Activated naive CD4-positive, alpha-beta T cell treated with anti-CD3 and anti-CD28 coated beads, Interleukin-2, amount 50 U/mL, for 24 hours (primary cell): ENCODE measurements at regions not wholly inside any gene's neighbourhood (a gene's known extent, or its start where the extent isn't known, plus 50 kb on each side); places are given as distances from the start of the nearest gene placed in this dataset.

Source experiments
- H3K27ac Mint-ChIP-seq: one replicate; pipeline ENCODE4 v1.8.0; 2021; ENCODE audit warnings: mild to moderate bottlenecking, mixed read lengths
- H3K27me3 Mint-ChIP-seq: one replicate; pipeline ENCODE4 v1.8.0; 2021; ENCODE audit warnings: mixed read lengths
- H3K36me3 Mint-ChIP-seq: one replicate; pipeline ENCODE4 v1.8.0; 2021; ENCODE audit warnings: mixed read lengths
- H3K4me1 Mint-ChIP-seq: one replicate; pipeline ENCODE4 v1.8.0; 2021; ENCODE audit warnings: mixed read lengths
- H3K4me3 Mint-ChIP-seq: one replicate; pipeline ENCODE4 v1.8.0; 2021; ENCODE audit warnings: mild to moderate bottlenecking, mixed read lengths
- H3K9me3 Mint-ChIP-seq: one replicate; pipeline ENCODE4 v1.8.0; 2021; ENCODE audit warnings: mixed read lengths

DNA sequence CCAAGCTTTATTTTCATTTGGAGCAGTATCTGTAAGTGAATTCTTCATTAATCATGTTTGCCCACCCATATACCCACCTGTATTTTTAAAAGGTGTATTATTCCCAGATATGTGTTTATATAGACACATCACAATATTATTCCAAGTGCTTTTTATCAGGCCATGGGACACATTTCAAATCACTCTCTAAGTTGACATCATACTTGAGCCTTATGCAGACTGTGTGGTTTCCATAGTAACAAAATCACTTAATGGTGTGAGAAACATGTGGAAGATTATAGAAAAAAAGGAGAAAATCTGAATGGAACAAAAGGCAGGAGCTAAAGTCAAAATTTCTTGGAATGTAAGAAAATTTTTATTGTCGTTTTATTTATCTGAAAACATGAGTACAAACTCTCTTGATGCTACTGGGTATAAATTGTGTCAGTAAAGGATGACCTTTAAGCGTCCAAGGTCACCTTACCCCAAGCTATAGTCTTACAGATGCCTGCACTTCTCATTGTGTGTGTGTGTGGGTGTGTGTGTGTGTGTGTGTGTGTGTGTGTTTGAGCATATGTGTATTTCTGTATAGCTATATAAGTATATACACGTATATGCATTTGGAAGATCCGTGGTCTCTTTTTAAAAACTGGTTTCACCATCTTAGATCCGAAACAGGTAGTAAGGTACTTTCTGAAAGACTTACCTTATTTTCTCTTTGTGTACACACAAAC, 79.8 kb upstream of the CCN6 start:
- Mint-ChIP-seq H3K36me3 (peaks cover 6% of the 10 kb centered on the region), H3K27ac (peak overlapping the region; percentile 97), H3K4me1 (peaks cover 88% of the 10 kb centered on the region), H3K27me3 (no peaks in the 10 kb centered on the region), H3K4me3 (peak overlapping the region; percentile 69), H3K9me3 (peaks cover 4% of the 10 kb centered on the region)

DNA sequence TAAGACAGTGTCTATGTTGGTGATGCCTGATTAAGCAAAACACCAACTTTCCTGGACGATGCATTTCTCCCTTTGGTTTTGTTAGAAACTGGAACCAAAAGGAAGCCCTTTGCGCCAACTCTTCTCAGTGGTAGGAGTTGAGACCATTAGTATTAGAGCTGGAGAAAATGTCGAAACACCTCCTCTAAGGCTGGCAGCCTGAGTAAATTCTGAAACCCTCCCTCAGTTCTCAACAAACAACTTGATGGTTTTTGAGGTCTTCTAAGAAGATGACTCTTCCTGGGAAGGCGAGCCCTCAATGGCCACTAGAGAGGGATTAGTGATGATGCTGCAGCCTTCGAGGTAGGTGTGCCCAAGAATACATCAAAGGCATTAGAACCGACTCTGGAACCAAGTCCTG, 78.4 kb upstream of the CCN6 start:
- Mint-ChIP-seq H3K4me1 (peaks cover 100% of the 10 kb centered on the region), H3K27ac (peak overlapping the region; percentile 91), H3K9me3 (no peaks in the 10 kb centered on the region), H3K4me3 (no peak overlapping the region), H3K27me3 (no peaks in the 10 kb centered on the region), H3K36me3 (peaks cover 6% of the 10 kb centered on the region)

DNA sequence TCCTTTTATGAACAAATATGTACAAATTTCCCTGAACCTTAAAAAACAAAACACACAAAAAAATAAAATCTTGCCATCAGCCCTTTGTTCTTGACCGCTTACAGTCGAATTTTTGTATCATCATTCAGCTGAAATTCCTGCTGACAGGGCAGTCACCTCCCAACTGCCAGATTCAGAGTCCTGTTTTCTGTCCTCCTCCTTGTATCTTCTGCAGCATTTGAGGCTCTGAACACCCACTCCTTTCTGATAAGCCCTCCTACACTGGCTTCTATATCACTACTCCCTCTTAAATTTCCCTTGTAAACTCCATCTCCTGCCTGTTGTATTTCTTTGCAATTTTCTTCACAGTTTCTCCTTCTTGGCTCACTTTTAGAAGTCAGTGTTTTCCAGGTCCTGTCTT, 77.8 kb upstream of the CCN6 start:
- H3K9me3 Mint-ChIP-seq = no peaks in the 10 kb centered on the region
- H3K4me3 Mint-ChIP-seq = peak overlapping the region; percentile 56
- peaks cover 100% of the 10 kb centered on the region for H3K4me1 Mint-ChIP-seq
- no peaks in the 10 kb centered on the region for H3K27me3 Mint-ChIP-seq
- peak overlapping the region; percentile 91 for H3K27ac Mint-ChIP-seq
- peaks cover 6% of the 10 kb centered on the region for H3K36me3 Mint-ChIP-seq

DNA sequence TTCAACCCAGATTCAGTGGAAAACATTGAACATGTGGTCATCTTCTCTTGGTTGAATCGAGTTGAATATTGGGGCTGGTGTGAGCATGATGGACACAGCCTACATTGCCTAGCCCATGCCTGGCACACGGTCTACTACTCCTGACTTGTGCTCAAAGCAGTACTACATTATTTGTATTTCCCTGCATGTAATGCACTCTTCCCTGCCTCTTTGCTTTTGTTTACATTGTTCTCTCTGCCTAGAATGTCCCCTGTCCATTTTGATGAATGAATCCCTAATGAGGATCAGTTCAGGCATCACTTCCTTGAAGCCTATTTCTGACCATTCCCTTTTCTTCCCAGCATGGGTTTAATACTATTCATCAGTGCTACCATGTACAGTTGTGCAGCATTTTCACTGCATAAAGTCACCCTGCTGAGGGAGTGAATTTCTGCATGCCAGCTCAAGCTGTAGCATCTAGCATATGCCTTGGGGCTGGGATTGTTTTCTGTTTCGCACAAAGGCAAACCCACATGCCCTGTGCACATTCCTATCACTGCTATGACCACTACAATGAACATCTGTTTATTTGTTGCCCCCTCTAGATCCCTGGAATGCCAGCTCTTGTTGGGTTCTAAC, 75.3 kb upstream of the CCN6 start:
- no peak overlapping the region for H3K4me3 Mint-ChIP-seq

DNA sequence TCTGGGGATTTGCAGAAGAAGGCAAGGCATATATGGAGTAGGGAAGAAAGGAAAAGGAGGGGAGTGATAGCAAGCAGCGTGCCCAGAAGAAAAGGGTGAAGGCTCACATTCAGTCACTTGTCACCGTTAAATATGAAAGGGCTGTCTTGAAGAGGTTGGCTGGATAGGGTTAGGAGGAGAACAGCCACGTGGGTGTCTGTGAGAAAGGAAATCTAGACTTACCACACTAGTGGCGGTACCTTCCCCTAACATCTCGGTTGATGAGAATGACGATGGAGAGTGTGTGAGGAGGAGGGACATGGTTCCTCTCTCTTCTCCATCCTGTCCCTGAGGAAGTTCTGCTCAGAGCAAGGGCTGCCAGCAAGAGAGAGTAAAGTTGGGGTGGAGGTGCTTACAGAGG, 74.3 kb upstream of the CCN6 start:
- Mint-ChIP-seq H3K4me1 (peaks cover 98% of the 10 kb centered on the region), H3K27me3 (no peaks in the 10 kb centered on the region), H3K4me3 (peak overlapping the region; percentile 64), H3K9me3 (peaks cover 10% of the 10 kb centered on the region), H3K36me3 (peaks cover 5% of the 10 kb centered on the region), H3K27ac (peak overlapping the region; percentile 94)

More for the DNA sequence above, 75.3 kb upstream of the CCN6 start:
- Mint-ChIP-seq H3K36me3 (peaks cover 5% of the 10 kb centered on the region), H3K4me1 (peaks cover 98% of the 10 kb centered on the region), H3K9me3 (peaks cover 6% of the 10 kb centered on the region), H3K27me3 (no peaks in the 10 kb centered on the region), H3K27ac (no peak overlapping the region)

DNA sequence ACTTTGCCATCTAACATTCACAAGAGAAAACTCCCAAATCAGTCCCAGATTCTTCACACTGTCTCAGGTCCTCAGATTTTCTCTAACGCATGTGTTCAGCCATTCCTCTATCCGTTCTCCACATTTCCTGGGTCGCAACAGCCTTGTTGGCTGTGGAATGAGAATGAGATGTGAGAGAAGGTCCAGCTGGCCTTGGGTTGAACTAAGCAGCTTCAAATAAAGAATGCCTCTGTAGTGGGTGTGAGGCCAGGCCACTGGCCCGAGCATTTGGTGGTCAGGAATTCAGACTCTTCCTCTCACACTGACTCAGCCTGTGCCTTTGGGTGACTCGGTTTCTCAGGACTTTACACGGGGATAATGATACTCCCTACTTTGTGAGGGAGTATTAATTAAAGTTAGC, 73.8 kb upstream of the CCN6 start:
- peaks cover 10% of the 10 kb centered on the region for H3K9me3 Mint-ChIP-seq
- no peaks in the 10 kb centered on the region for H3K27me3 Mint-ChIP-seq
- H3K27ac Mint-ChIP-seq = no peak overlapping the region
- H3K4me1 Mint-ChIP-seq = peaks cover 98% of the 10 kb centered on the region
- peaks cover 7% of the 10 kb centered on the region for H3K36me3 Mint-ChIP-seq
- H3K4me3 Mint-ChIP-seq = peak overlapping the region; percentile 64

DNA sequence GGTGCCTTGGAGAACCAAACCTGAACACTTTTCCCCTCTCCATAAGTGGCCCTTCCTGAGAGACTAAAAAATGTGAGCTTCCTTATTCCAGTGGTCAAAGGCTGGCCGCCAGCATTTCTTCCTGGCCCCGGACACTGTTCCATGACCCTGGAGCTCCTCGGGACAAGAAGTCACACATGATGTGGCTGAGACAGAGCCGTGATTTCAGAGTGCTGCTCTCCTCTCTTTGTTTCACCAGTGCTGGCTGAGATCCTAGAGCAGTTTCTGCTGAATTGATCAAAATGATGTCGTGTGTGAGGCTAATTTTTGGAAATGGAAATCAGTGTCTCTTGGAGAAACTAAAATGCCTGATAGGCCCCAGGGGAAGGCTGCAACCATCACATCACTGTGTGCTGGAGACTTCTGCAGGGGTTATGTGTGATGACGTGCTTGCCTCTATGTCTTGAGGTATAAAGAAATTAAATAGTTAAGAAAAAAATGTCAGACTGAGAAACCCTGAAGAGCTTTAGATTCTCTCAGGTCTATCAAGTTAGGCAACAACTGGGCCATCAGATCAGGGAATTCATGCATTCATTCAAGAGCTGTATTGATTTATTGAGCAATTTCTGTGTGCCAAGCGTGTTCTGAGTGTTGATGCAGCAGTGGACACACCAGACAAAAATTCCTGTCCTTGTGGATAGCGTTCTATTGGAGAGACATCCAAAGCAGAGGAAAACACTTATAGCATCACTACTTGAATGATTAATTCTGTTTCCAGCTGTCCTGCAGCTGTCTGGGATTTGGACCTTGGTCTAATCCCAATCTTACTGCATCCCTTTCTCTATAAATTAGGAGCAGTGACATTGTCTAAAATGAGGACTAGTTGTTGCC, 72.7 kb upstream of the CCN6 start:
- Mint-ChIP-seq H3K27me3 (no peaks in the 10 kb centered on the region), H3K27ac (peak overlapping the region; percentile 57), H3K4me3 (no peak overlapping the region), H3K36me3 (peaks cover 7% of the 10 kb centered on the region), H3K9me3 (peaks cover 10% of the 10 kb centered on the region), H3K4me1 (peaks cover 98% of the 10 kb centered on the region)

DNA sequence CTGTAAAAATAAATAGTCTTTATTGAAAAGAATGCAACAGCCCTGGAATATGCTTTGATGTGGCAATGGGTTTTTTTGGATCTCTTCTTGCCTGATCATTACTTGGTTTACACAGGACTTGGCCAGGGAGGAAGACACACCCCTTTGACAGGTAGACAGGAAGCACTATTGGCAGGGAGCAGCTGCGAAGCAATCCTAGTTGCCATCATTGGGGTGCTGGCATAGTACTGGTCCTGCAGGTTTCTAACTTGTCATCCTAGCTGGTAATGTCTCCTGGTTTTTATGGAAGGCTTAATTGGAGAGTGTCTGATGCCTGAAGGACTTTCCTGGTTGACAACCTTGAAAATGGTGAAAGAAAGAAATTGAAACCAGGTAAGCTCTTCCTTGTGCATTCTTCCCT, 71.2 kb upstream of the CCN6 start:
- Mint-ChIP-seq H3K27me3 (no peaks in the 10 kb centered on the region), H3K4me1 (peaks cover 95% of the 10 kb centered on the region), H3K36me3 (peaks cover 5% of the 10 kb centered on the region), H3K9me3 (peaks cover 10% of the 10 kb centered on the region), H3K4me3 (no peak overlapping the region), H3K27ac (peak overlapping the region; percentile 99)

DNA sequence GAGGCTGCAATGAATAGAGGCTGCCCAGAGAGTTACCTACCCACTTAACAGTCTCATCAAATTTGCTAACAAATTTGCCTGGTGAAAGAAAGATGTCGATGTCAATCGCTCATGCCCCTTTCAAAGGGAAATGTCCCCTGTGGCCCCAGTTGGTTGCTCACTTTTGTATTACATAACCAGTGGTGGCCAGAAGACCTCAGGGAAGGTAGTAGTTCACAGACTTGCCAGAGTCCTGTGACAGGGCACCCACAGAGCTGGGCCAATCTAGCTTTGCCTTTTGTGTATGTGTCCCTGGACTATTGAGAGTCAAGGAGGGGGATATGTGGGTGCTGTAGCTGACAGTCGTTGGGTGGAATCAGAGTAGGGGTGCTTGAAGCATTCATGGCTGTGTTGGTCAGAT, 70.7 kb upstream of the CCN6 start:
- Mint-ChIP-seq H3K4me1 (peaks cover 95% of the 10 kb centered on the region), H3K36me3 (peaks cover 5% of the 10 kb centered on the region), H3K27ac (peak overlapping the region; percentile 99), H3K4me3 (peak overlapping the region; percentile 43), H3K27me3 (no peaks in the 10 kb centered on the region), H3K9me3 (peaks cover 10% of the 10 kb centered on the region)

DNA sequence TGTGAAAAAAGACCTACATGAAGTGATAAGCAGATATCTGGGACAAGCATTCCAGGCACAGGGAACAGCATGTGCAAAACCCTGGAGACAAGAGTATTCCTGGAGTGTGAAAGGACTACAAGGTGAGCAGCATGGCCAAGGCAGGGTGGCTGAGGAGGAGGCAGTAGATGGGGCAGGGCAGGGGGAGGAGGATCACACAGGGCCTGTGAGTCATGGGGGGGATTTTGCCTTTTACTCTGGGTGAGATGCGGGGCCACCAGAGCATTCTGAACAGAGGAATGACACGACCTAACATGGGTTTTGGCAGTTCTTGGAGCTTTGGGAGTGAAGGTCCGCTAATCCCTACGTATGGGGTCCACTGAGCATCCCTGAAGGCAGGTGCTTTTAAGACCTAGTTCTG, 69.8 kb upstream of the CCN6 start:
- peaks cover 8% of the 10 kb centered on the region for H3K36me3 Mint-ChIP-seq
- no peaks in the 10 kb centered on the region for H3K27me3 Mint-ChIP-seq
- peaks cover 95% of the 10 kb centered on the region for H3K4me1 Mint-ChIP-seq
- H3K9me3 Mint-ChIP-seq = peaks cover 10% of the 10 kb centered on the region
- peak overlapping the region; percentile 43 for H3K4me3 Mint-ChIP-seq
- peak overlapping the region; percentile 99 for H3K27ac Mint-ChIP-seq

DNA sequence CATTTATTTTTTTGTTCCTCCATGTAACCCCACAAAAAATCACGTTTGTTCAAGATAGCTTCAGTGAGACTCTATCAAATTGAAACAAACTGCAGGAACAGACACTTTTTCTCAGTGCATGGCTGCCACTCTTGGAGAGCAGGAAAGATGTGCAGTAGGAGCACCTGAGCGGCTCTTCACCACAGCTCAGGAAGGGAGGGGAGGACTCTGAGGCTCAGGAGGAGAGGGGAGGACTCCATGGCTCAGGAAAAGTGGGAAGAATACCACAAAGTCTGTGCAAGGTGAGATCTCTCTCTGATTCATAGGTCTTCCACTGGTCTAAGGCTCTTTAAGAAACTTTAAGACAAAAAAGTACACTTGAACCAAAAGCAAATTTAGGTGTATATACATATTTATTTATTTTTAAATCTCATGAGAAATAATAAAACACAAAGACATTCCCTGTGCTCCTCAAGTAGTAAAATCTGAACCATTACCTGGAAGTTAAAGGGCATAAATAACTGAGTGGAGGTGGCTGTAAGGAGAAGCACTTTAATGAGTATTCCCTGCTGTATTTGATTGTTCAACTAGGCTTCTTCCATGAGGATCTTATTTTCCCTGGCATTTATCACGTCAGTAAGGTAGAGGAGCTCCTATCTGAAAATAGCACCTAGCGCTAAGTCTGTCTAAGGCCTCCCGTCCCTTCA, 69.2 kb upstream of the CCN6 start:
- H3K27ac Mint-ChIP-seq = peak overlapping the region; percentile 99
- H3K4me3 Mint-ChIP-seq = peak overlapping the region; percentile 62
- H3K9me3 Mint-ChIP-seq = peaks cover 10% of the 10 kb centered on the region
- peaks cover 8% of the 10 kb centered on the region for H3K36me3 Mint-ChIP-seq
- peaks cover 95% of the 10 kb centered on the region for H3K4me1 Mint-ChIP-seq
- no peaks in the 10 kb centered on the region for H3K27me3 Mint-ChIP-seq

DNA sequence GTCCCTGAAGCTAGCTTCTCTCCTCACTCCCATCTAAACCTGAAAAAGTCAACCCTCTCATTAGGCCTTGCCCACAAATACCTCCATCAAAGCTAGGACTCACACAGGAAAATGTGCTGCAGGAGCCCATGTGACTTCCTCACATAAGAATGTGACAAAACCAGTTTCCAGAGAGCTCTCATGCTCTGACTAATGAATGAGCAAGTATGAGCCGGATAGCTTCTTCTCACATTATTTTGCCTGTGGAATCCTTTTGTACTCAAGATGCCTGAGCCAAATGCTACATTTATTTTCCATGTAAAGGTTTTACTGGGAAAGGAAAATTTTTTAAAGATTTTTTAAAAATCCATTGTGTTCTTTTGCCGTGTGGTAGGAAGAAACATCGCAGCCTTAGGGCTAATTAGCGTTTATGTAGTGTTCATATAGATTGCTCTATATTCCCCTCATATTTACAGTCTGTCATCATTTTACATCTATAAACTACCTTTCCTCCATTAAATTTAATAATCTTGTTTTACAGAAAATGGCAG, 68.6 kb upstream of the CCN6 start:
- peaks cover 10% of the 10 kb centered on the region for H3K9me3 Mint-ChIP-seq
- H3K36me3 Mint-ChIP-seq = peaks cover 6% of the 10 kb centered on the region
- peak overlapping the region; percentile 62 for H3K4me3 Mint-ChIP-seq
- peaks cover 95% of the 10 kb centered on the region for H3K4me1 Mint-ChIP-seq
- H3K27ac Mint-ChIP-seq = peak overlapping the region; percentile 99
- H3K27me3 Mint-ChIP-seq = no peaks in the 10 kb centered on the region

DNA sequence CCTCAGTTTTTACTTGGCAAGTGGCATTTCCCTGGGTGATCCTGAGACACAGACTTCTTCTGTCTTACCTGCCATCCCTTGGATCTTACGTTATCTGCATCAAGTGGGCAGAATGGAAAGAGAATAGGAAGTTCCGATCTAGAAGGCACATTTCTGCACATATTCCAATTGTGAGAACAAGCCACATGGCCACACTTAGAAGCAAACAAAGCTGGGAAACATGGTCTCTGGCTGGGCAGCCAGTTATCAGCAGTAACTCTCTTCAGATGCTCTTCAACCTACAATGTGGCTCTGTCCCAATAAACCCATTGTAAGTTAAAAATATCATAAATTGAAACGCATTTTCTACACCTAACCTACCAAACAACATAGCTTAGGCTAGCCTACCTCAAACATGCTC, 67.3 kb upstream of the CCN6 start:
- Mint-ChIP-seq H3K9me3 (peaks cover 10% of the 10 kb centered on the region), H3K27ac (peak overlapping the region; percentile 99), H3K36me3 (peaks cover 6% of the 10 kb centered on the region), H3K4me3 (no peak overlapping the region), H3K4me1 (peaks cover 95% of the 10 kb centered on the region), H3K27me3 (no peaks in the 10 kb centered on the region)

DNA sequence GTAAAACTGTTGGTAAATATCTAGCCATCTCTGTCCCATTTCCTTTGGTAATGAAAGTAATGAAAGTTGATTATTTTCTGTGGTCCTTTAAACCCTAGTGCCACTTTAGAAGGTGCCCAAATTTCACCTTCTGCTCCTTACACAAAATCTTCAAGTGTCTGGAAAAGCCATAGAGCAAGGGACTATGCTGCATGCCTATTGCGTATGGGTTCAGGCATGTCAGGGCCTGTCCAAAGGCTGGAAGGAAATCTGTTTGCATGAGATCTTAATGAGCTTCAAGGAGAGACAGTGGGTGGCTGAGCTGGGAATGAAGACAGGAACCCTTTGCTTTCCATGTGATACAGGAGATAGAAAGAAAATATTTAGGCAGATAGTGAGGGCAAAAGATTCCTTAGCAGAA, 66.6 kb upstream of the CCN6 start:
- Mint-ChIP-seq H3K9me3 (peaks cover 10% of the 10 kb centered on the region), H3K27me3 (no peaks in the 10 kb centered on the region), H3K4me3 (no peak overlapping the region), H3K4me1 (peaks cover 95% of the 10 kb centered on the region), H3K36me3 (peaks cover 6% of the 10 kb centered on the region), H3K27ac (peak overlapping the region; percentile 37)

DNA sequence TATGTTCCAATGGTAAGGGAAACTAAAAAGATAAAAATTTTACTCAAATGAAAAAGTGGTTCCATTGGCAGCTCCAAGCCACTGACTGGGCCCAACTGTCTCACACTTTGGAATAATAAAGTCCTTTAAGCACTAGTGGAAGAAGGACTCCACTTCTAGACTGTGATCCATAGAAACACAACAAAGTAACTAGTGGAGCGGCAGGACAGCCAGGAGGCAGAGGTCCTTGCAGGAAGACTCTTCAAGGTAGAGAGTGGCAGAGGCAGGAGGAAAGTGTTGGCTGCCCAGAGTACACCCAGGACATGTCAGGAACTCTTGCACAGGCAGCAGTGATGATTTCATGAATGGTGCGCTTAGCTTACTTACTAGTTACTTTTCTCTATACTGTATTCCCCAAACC, 65.0 kb upstream of the CCN6 start:
- peaks cover 6% of the 10 kb centered on the region for H3K36me3 Mint-ChIP-seq
- H3K4me1 Mint-ChIP-seq = peaks cover 95% of the 10 kb centered on the region
- H3K9me3 Mint-ChIP-seq = peaks cover 2% of the 10 kb centered on the region
- H3K27ac Mint-ChIP-seq = peak overlapping the region; percentile 90
- H3K27me3 Mint-ChIP-seq = no peaks in the 10 kb centered on the region
- H3K4me3 Mint-ChIP-seq = peak overlapping the region; percentile 26
